ENCODE measurements at regions not wholly inside any gene's neighbourhood (a gene's known extent, or its start where the extent isn't known, plus 50 kb on each side); places are given as distances from the start of the nearest gene placed in this dataset.

DNA sequence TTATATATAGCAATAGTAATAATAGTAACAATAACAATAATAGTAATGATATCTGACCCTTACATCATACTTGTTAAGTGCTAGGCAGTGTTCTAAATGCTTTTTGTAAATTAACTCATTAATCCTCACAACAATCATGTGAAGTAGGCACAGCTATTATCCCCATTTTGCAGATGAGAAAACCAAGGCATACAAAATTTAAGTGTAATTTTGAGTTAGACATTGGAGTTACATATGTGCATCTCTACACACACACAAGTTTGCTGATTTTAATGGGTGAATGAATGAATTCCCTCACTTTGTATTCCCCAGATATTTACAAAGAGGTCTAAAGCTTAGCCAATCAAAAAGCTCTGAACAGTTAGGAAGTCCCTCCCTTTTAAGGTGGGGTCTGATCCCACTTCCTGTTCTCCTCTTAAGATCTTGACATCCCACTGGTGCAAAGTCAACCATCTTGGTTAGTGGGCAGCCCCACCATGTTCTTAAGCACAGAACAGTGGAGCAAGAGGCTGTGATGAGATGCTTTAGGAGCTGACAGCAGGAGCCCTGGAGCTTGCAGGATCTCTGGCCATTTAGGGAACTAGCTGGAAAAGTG, 85.3 kb upstream of the FOXP4 start:
- TF ChIP-seq EZH2phosphoT487 (IDR thresholded peaks at IDR 0.05; ENCODE audit: borderline replicate concordance) = no peak
- TF ChIP-seq, protein P1, sequence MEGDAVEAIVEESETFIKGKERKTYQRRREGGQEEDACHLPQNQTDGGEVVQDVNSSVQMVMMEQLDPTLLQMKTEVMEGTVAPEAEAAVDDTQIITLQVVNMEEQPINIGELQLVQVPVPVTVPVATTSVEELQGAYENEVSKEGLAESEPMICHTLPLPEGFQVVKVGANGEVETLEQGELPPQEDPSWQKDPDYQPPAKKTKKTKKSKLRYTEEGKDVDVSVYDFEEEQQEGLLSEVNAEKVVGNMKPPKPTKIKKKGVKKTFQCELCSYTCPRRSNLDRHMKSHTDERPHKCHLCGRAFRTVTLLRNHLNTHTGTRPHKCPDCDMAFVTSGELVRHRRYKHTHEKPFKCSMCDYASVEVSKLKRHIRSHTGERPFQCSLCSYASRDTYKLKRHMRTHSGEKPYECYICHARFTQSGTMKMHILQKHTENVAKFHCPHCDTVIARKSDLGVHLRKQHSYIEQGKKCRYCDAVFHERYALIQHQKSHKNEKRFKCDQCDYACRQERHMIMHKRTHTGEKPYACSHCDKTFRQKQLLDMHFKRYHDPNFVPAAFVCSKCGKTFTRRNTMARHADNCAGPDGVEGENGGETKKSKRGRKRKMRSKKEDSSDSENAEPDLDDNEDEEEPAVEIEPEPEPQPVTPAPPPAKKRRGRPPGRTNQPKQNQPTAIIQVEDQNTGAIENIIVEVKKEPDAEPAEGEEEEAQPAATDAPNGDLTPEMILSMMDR (IDR thresholded peaks at IDR 0.05 in 2 of 3, conservative IDR thresholded peaks at IDR 0.05 in 1 of 3; ENCODE audit: borderline replicate concordance in 1 of 3, insufficient read depth in 1 of 3, low read depth in 2 of 3, low read length in 2 of 3) = no peak
- TF ChIP-seq POLR2A (IDR thresholded peaks at IDR 0.05; ENCODE audit: borderline replicate concordance, extremely low read depth, insufficient read depth, insufficient read length) = no peak
- no peak for TF ChIP-seq RAD21 (IDR thresholded peaks at IDR 0.05; ENCODE audit: low read depth)
- TF ChIP-seq JUND (IDR thresholded peaks at IDR 0.05) = no peak
- no peak for TF ChIP-seq EZH2 (IDR thresholded peaks at IDR 0.05)
- no peak for TF ChIP-seq ZNF274 (IDR thresholded peaks at IDR 0.05; ENCODE audit: low read depth, low read length)
- TF ChIP-seq, protein P2, sequence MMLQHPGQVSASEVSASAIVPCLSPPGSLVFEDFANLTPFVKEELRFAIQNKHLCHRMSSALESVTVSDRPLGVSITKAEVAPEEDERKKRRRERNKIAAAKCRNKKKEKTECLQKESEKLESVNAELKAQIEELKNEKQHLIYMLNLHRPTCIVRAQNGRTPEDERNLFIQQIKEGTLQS (IDR thresholded peaks at IDR 0.05) = no peak
- TF ChIP-seq POLR2AphosphoS5 (IDR thresholded peaks at IDR 0.05; ENCODE audit: low read depth, low read length) = no peak
- TF ChIP-seq CEBPB (IDR thresholded peaks at IDR 0.05; ENCODE audit: low read depth) = no peak
- no peak for TF ChIP-seq YY1 (IDR thresholded peaks at IDR 0.05; ENCODE audit: extremely low read depth, insufficient replicate concordance, low read depth, low read length)

Data from HCT116 (cell line).